ENCODE measurements at regions not wholly inside any gene's neighbourhood (a gene's known extent, or its start where the extent isn't known, plus 50 kb on each side); places are given as distances from the start of the nearest gene placed in this dataset.

- no peak for DNase-seq (ENCODE audit: low read depth in 3 of 3)
Observed at GRCh38 chr20:60213126-60213893, 255.1 kb downstream of the CDH26 start.

DNA sequence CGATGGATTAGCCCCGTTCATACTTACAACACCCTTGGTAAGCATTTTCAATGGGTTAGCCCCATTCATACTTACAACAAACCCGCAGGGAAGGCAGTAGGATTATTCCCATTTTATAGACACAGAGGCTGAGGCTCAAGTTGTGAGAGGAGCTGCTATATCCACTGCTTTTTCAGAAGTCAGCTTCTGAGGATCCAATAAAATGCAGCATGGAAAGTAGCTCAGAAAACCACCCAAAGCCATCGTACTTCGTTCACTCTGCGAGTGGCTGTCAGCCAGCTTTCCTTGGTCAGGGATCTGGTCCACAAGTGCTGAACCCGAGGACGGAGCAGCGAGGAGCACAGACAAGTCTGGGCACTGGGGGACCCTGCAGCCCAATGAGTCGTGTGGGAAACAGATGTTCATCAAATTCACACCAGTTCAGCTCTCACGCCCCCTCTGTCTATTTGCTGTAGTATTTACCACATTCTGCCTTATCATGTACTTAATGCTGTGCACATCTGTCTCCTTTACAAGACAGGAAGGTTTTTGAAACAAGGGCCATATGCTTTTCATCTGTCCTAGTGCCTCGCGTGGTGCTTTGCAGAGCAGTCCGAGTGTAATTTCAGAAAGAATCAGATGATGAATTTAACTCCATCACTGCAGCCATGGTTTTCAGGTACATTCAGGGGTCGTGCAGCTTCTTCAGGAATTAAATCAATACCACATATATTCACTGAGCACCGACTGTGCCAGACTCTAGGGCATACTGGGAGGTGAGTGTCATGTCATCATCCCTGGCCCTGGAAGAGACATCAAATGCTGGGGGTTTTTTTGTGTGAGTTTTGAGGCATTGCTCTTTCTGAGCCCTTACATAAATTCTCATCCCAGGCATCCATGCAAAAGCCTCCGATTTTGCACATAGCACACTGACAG, 256.9 kb downstream of the CDH26 start:
- no peak for DNase-seq (ENCODE audit: low read depth in 3 of 3)

GRCh38 chr20:60215816-60216730, 257.9 kb downstream of the CDH26 start:
- no peak for DNase-seq (ENCODE audit: low read depth in 3 of 3)

- DNase-seq (ENCODE audit: low read depth in 3 of 3), result no peak
Observed at GRCh38 chr20:60219231-60219630, 261.0 kb downstream of the CDH26 start.

DNA sequence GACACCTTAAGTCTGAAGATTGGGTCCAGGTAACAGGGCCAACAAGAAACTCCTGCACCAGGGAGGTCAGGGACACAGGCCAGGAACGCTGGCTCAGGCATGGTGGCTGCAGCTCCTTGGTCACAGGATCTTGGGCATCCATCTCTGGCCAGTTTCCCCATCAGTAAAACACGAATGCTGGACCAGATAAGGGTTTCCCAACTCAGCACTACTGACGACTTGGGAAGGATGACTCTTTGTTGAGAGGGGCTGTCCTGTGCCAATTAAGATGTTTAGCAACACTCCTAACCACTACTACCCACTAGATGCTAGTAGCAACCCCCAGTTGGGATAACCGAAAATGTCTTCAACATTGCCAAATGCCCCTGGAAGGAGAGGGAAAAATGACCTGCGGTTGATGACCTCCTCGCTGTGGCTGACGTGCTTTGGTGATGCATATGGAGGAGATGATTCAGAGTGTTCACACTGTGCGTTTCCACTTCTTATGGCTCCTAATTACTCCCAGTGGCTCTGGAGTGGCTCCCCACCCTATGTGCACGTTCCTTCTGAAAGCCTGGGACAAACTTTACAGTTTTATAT, 261.9 kb downstream of the CDH26 start:
- no peak for DNase-seq (ENCODE audit: low read depth in 3 of 3)

DNA sequence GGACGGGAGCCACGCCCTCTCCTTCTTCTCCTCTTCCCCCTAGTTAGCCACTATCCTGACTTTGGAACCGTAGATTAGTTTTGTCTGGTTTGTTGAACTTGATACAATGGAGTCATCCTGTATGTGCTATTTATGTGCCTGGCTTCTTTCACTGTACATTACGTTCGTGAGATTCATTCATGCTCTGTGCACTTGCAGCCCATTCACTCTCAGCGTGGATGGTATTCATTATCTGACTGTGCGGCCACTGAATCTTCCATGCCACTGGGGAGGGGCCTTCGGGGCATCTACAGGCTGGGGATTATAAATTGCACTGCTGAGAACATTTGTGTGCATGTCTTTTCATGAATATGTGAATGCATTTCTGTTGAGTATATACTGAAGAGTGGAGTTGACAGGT, 262.5 kb downstream of the CDH26 start:
- DNase-seq (ENCODE audit: low read depth in 3 of 3), result no peak

DNA sequence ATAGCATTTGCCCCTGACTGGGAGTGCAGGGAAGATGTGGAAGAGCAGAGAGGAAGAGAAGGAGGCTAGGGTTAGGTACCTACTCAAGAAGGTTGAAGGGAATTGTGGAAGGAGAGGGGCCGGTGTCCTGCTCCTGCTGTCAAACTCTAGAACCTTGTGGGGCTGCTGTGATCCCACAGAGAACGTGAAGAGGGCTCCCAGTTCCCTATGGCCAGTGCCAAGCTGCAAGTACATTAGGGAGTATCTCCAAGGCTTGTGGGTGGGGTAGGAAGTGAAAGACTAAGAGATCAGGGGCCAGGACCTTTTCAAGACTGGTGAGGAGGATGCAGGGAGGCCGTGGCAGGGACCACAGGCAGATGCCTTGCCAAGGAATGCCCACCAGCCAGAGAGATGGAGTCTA, 263.4 kb downstream of the CDH26 start:
- DNase-seq (ENCODE audit: low read depth in 3 of 3), result no peak

DNA sequence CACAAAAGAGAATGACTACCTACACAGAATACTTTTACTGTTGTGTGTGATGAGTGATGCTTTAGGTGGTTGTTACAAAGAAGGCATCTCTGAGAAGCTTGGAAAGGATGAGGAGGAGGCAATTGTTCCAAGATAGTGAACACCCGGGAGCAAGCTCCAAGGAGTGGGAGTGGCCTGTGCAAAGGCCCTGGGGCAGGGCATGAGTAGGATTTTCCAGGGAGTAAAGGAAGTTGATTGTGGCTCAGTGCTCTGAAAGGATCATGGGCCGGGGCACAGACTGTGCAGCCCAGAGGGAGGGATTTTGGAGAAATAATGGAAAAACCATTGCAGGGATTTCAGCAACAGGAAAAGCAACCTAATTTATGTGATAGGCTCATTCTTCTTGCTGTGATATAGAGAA, 264.3 kb downstream of the CDH26 start:
- no peak for DNase-seq (ENCODE audit: low read depth in 3 of 3)

- DNase-seq (ENCODE audit: low read depth in 3 of 3), result no peak
Observed at GRCh38 chr20:60223174-60223573, 265.0 kb downstream of the CDH26 start.

- no peak for DNase-seq (ENCODE audit: low read depth in 3 of 3)
Observed at GRCh38 chr20:60224914-60225313, 266.7 kb downstream of the CDH26 start.

DNA sequence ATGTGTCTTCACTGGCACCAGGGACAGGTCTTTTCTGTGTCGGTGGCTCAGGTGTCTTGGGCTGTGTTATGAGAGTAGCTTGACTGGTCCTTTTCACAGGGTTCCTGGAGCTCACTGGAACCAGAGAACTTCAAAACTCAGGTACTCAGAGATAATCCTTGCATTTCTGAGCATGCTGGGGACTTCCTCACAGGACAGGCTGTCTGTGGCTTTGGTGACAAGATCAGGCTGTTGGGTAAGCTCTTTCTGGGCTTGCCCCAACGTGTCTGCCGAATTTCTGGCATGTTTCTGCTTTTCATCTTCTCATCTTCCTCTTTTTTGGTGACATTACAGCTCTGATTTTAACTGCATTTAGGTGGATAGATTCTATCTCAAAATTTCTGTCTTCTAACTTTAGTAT, 270.0 kb downstream of the CDH26 start:
- DNase-seq (ENCODE audit: low read depth in 3 of 3), result no peak

DNA sequence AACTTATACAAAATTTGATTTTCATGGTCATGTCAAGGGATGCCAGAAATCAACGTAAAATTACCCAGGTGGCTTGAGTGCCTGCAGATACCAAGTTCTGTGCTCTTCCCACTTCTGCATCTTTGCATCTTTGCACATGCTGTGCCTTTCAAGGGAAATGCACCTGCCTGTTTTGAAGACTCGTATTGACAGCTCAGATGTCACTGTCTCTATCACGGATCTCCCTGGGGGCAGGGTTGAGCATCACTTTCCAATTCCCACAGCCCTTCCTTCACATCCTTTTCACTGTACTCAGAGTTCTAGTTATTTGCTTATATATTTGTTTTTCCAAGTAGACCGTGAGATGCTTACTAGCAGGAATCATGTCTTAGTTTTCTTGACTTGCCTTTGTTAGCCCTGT, 274.2 kb downstream of the CDH26 start:
- no peak for DNase-seq (ENCODE audit: low read depth in 3 of 3)

DNA sequence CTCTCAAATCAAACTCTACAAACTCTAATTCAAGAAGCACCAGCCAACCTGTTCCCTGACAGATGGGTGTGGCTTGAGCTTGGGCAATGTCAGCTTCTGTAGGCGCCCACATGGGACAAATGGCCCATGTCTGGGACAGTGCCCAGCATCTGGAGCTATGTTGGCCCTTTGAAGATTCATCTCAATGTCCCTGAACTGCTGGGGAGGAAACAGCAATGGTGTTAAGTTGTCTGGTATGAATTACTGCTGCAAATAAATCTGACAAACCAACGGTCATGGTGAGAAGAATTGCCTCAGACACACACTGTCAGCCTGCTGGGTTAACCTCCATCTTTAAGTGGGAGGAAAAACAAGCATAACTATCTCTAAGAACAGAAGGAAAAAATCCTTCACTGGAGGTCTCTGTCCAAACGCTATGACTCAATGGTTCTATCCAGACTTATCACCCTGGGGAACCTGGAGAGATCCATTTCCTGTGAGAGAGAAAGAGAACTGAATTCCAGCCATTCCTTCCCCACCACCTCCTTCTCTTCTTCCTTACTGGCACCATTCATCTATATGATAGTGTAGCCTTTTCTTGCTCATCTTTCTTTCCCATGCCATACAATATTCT, 274.9 kb downstream of the CDH26 start:
- DNase-seq (ENCODE audit: low read depth in 3 of 3), result no peak

- no peak for DNase-seq (ENCODE audit: low read depth in 3 of 3)
Observed at GRCh38 chr20:60236613-60237012, 278.4 kb downstream of the CDH26 start.

GRCh38 chr20:60237981-60238380, 279.8 kb downstream of the CDH26 start:
- no peak for DNase-seq (ENCODE audit: low read depth in 3 of 3)

- DNase-seq (ENCODE audit: low read depth in 3 of 3), result no peak
Observed at GRCh38 chr20:60238992-60239660, 280.9 kb downstream of the CDH26 start.

DNA sequence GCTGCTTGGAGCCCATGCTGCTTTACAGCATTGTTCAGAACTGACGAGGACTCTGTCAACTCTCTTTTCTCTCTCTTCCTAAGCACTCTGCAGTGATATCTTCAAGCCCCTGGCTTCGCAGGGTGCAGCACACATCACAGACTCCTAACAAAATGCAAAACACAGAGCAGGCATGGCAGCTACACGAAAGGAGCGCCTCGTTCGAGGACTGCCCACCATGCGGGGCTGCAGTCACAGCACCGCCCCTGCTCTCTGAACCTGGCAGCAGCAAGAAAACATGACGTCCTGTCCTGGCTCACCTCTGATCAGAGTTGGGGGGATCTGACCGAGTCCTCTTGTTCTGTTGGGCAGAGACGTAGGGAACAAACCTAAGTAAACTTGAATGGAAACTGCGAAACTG, 281.7 kb downstream of the CDH26 start:
- DNase-seq (ENCODE audit: low read depth in 3 of 3), result no peak

DNA sequence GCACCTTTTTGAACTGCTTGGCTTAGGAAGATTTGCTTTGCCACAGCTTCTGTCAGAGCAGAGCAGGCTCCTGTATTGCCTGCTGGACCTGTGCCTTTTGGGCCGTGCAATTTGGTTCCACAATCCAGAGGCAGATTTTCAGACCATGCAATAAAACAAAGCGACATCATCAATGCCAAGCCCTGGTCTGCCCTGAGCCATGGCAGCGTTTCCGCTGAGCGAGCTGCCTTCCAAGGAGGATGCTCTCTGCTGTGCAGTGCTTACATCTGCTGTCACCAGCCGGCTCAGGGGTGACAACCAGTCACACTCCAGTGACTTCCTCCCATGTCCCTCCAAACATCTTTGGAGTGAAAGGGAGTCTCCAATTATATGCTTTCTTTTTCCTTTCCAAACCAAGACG, 282.2 kb downstream of the CDH26 start:
- no peak for DNase-seq (ENCODE audit: low read depth in 3 of 3)

DNA sequence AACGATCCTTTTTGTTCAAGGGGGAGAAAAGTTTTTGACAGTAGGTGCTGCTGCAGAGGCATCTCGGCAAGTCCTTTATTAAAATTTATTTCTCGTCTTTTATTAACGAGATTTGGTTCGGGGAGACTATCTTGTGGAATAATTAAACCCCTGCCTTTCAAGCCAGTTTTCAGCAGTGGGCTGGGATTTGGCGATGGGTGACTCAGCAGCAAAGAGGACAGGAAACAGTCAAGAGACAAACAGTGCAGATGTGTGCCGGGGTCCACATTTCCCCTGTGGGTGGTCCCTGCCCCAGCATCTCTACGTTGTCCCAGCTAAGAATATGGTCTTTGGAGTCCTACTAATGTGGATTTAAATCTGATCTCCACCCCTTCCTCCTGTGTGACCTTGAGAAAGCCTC, 282.8 kb downstream of the CDH26 start:
- no peak for DNase-seq (ENCODE audit: low read depth in 3 of 3)

DNA sequence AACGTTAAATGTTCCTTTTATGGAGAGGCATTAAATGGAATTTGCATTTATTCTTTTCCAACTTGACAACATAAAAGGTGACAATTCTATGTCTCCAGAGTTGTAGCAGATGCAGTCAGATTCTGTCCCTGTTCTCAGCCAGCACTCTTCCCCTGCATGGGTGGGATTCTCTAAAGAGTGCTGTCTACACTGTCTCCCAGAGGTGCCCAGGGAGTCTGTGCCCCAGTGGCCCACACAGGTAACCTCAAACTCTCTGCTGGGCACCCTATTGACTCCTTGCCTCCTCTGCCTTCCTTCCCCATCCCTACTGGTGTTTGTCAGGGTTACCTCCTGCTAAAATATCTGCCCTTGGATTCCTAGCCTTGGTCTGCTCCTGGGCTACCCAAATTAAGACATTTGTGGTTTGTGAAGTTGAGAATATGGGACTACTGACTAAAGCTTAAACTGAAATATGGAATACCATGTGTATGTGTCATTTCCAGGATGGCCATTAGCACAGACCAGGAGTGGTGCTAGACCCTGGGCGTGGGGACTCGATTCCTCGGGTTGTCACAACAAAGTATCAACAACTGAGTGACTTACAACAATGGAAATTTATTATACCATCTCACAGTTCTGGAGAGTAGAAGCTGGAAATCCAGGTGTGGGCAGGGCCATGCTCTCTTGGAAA, 284.7 kb downstream of the CDH26 start:
- no peak for DNase-seq (ENCODE audit: low read depth in 3 of 3)
